ENCODE measurements at regions not wholly inside any gene's neighbourhood (a gene's known extent, or its start where the extent isn't known, plus 50 kb on each side); places are given as distances from the start of the nearest gene placed in this dataset.
"Not testable (repeated sequence)": the region's sequence is repeated elsewhere in the genome, so short reads cannot be mapped to it uniquely, and the experiment has no call there.

DNA sequence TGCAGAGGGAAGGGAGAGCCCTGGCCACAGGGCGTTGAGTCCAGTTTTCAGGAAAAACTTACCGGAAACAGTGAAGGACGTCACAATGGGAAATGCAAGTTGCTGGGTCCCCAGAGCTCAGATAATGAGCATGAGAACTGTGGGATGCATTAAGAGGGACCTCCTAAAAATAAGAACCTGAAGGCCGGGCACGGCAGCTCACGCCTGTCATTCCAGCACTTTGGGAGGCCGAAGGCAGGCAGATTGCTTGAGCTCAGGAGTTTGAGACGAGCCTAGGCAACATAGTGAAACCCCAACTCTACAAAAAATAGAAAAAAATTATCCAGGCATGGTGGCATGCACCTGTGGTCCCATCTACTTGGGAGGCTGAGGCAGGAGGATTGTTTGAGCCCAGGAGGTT lies 170.6 kb downstream of the URI1 start:
- H3K27me3 Mint-ChIP-seq (ENCODE audit: low read depth in 2 of 2), result peaks cover under 1 to 10% of the 10 kb centered on the region in 2 donors
- ATAC-seq, result no peak
- no peaks in the 10 kb centered on the region for H3K27me3 ChIP-seq (ENCODE audit: control insufficient read depth, insufficient read depth, low read length)
- H3K4me1 Mint-ChIP-seq, result no peaks in the 10 kb centered on the region
- no peak for DNase-seq
- H3K4me3 Mint-ChIP-seq, result no peak overlapping the region
- no peaks in the 10 kb centered on the region for H3K36me3 Mint-ChIP-seq
- no peak overlapping the region for H3K27ac Mint-ChIP-seq
- no peaks in the 10 kb centered on the region for H3K4me1 ChIP-seq (ENCODE audit: control insufficient read depth, insufficient read depth, low read length)
- intact Hi-C loops (cut with micrococcal nuclease), result no loop called here
- 86% methylated on average over 8 of the region's 8 CpGs for WGBS (ENCODE audit: insufficient coverage)
- no peaks in the 10 kb centered on the region for H3K9me3 Mint-ChIP-seq
- no peak overlapping the region for H3K4me3 ChIP-seq (ENCODE audit: low read length)
- H3K36me3 ChIP-seq (ENCODE audit: control insufficient read depth, insufficient read depth, low read length), result no peaks in the 10 kb centered on the region
- TF ChIP-seq CTCF (IDR thresholded peaks at IDR 0.05), result no peak
- no peaks in the 10 kb centered on the region for H3K9me3 ChIP-seq (ENCODE audit: control insufficient read depth, insufficient read depth, low read length)
- H3K27ac ChIP-seq (ENCODE audit: low read length), result no peak overlapping the region

DNA sequence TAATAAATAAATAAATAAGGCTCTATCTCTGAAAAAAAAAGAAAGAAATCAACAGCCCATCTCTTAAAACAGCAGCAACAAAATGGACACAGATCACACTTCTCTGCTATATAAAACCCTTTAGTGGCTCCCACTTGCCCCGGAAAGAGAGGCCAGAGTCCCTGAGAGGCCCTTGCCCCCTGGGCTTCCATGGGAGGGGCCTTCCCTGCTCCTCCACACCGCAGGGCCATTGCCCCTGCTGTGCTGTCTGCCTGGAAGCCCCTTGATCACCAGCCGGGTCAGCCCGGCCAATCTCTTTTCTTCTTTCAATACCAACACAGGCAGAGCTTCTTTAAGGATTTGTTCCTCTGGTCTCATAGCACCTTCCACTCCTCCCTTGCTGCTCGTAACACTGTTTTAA lies 171.1 kb downstream of the URI1 start:
- no peak for TF ChIP-seq CTCF (IDR thresholded peaks at IDR 0.05)
- WGBS (ENCODE audit: insufficient coverage), result 82% methylated on average over 4 of the region's 5 CpGs
- Histone ChIP-seq H3K9me3 (ENCODE audit: control insufficient read depth, insufficient read depth, low read length) (no peaks in the 10 kb centered on the region), H3K4me1 (ENCODE audit: control insufficient read depth, insufficient read depth, low read length) (no peaks in the 10 kb centered on the region), H3K4me3 (ENCODE audit: low read length) (no peak overlapping the region), H3K27me3 (ENCODE audit: control insufficient read depth, insufficient read depth, low read length) (no peaks in the 10 kb centered on the region), H3K36me3 (ENCODE audit: control insufficient read depth, insufficient read depth, low read length) (no peaks in the 10 kb centered on the region), H3K27ac (ENCODE audit: low read length) (no peak overlapping the region)
- intact Hi-C loops (cut with micrococcal nuclease), result no loop called here
- no peaks in the 10 kb centered on the region for H3K4me1 Mint-ChIP-seq
- H3K27ac Mint-ChIP-seq, result no peak overlapping the region
- H3K36me3 Mint-ChIP-seq, result no peaks in the 10 kb centered on the region
- DNase-seq (no peak), ATAC-seq (no peak)
- no peak overlapping the region for H3K4me3 Mint-ChIP-seq
- H3K27me3 Mint-ChIP-seq (ENCODE audit: low read depth in 2 of 2), result peaks cover 0 to 7% of the 10 kb centered on the region in 2 donors
- H3K9me3 Mint-ChIP-seq, result no peaks in the 10 kb centered on the region

DNA sequence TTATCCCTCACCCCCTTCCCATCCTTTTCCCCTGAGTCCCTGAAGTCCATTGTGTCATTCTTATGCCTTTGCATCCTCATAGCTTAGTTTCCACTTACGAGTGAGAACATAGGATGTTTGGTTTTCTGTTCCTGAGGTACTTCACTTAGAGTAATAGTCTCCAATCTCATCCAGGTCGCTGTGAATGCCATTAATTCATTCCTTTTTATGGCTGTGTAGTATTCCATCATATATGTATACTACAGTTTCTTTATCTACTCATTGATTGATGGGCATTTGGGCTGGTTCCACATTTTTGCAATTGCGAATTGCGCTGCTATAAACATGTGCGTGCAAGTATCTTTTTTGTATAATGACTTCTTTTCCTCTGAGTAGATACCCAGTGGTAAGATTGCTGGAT lies 172.1 kb downstream of the URI1 start:
- H3K4me3 Mint-ChIP-seq; H3K27ac ChIP-seq (ENCODE audit: low read length); ATAC-seq; intact Hi-C loops (cut with micrococcal nuclease); DNase-seq; H3K36me3 Mint-ChIP-seq; H3K4me1 ChIP-seq (ENCODE audit: control insufficient read depth, insufficient read depth, low read length); H3K27ac Mint-ChIP-seq; H3K4me1 Mint-ChIP-seq; H3K4me3 ChIP-seq (ENCODE audit: low read length); H3K27me3 Mint-ChIP-seq (ENCODE audit: low read depth in 2 of 2); H3K36me3 ChIP-seq (ENCODE audit: control insufficient read depth, insufficient read depth, low read length); H3K9me3 ChIP-seq (ENCODE audit: control insufficient read depth, insufficient read depth, low read length); H3K27me3 ChIP-seq (ENCODE audit: control insufficient read depth, insufficient read depth, low read length); H3K9me3 Mint-ChIP-seq: not testable (repeated sequence)
- 92% methylated on average over 4 of the region's 5 CpGs for WGBS (ENCODE audit: insufficient coverage)

DNA sequence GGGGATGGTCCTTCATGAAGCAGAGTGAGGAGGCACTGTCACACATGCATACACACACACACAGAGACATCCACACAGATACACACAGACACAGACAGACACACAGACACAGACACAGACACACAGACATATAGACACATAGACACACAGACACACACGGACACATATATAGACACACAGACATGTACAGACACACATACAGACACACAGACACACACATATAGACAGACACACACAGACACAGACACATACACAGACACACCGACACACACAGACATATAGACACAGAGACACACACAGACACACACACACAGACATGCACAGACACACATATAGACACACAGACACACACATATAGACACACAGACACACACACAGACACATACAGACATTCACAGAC lies 173.9 kb downstream of the URI1 start:
- ATAC-seq (no peak), DNase-seq (no peak)
- Mint-ChIP-seq H3K4me3 (no peak overlapping the region), H3K27ac (no peak overlapping the region), H3K4me1 (no peaks in the 10 kb centered on the region), H3K36me3 (no peaks in the 10 kb centered on the region), H3K27me3 (ENCODE audit: low read depth in 2 of 2) (peaks cover 0 to 4% of the 10 kb centered on the region in 2 donors), H3K9me3 (no peaks in the 10 kb centered on the region)
- no peaks in the 10 kb centered on the region for H3K36me3 ChIP-seq (ENCODE audit: control insufficient read depth, insufficient read depth, low read length)
- H3K4me3 ChIP-seq (ENCODE audit: low read length), result no peak overlapping the region
- TF ChIP-seq CTCF (IDR thresholded peaks at IDR 0.05), result no peak
- H3K27ac ChIP-seq (ENCODE audit: low read length), result no peak overlapping the region
- no peaks in the 10 kb centered on the region for H3K9me3 ChIP-seq (ENCODE audit: control insufficient read depth, insufficient read depth, low read length)
- H3K27me3 ChIP-seq (ENCODE audit: control insufficient read depth, insufficient read depth, low read length), result no peaks in the 10 kb centered on the region
- H3K4me1 ChIP-seq (ENCODE audit: control insufficient read depth, insufficient read depth, low read length), result no peaks in the 10 kb centered on the region
- intact Hi-C loops (cut with micrococcal nuclease), result no loop called here
- 69% methylated on average over 2 of the region's 2 CpGs for WGBS (ENCODE audit: insufficient coverage)
